Gastrocnemius medialis (tissue), 4 donors: ENCODE measurements at regions not wholly inside any gene's neighbourhood (a gene's known extent, or its start where the extent isn't known, plus 50 kb on each side); places are given as distances from the start of the nearest gene placed in this dataset.

Experiments used
- POLR2A ChIP-seq, 2 donors: fragments of 450-650 bp; IDR thresholded peaks; one replicate each; pipeline ENCODE4 v1.6.1; 2017; ENCODE audit warnings: antibody characterized with exemption in 2 of 2, mild to moderate bottlenecking in 2 of 2, moderate library complexity in 2 of 2
- TF ChIP-seq, protein P1 (sequence below), 5 experiments: fragments of 450-650 bp in 3 of 5; fragments of 200-600 bp in 2 of 5; sonication (generic) in 2 of 5; IDR thresholded peaks in 4 of 5; conservative IDR thresholded peaks in 1 of 5; 1 replicate in 4 of 5; 2 replicates in 1 of 5; pipeline ENCODE4 v1.5.1; 2016 to 2019; ENCODE audit warnings: antibody characterized with exemption in 5 of 5, mild to moderate bottlenecking in 3 of 5, moderate library complexity in 3 of 5

DNA sequence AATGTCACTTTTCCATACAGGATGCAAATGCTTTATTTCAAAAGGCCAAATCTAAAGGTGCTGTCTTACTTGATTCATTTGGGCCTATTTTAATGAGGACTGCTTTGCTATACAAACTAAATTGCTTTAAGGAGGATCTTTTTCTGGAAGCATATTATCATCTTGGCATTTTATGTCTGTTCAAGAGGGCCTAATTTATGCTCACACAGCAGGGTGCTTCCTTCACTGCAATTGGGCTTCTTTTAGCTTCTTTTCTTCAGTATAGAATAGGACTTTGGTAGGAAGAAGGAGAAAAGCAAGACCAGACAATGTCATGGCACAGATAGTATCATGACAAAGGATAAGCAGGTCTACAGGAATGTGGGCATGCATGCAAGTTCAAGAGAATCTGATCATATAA is 222.4 kb upstream of the ANKRD50 start:
- TF ChIP-seq, protein P1, sequence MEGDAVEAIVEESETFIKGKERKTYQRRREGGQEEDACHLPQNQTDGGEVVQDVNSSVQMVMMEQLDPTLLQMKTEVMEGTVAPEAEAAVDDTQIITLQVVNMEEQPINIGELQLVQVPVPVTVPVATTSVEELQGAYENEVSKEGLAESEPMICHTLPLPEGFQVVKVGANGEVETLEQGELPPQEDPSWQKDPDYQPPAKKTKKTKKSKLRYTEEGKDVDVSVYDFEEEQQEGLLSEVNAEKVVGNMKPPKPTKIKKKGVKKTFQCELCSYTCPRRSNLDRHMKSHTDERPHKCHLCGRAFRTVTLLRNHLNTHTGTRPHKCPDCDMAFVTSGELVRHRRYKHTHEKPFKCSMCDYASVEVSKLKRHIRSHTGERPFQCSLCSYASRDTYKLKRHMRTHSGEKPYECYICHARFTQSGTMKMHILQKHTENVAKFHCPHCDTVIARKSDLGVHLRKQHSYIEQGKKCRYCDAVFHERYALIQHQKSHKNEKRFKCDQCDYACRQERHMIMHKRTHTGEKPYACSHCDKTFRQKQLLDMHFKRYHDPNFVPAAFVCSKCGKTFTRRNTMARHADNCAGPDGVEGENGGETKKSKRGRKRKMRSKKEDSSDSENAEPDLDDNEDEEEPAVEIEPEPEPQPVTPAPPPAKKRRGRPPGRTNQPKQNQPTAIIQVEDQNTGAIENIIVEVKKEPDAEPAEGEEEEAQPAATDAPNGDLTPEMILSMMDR (IDR thresholded peaks at IDR 0.05 in 4 of 5, conservative IDR thresholded peaks at IDR 0.05 in 1 of 5), result no peak
- TF ChIP-seq POLR2A (IDR thresholded peaks at IDR 0.05), result no peak
